Stimulated activated CD4-positive, alpha-beta T cell treated with anti-CD3 and anti-CD28 coated beads, Interleukin-2, amount 100 ng/mL, for 24 hours (primary cell): ENCODE measurements at regions not wholly inside any gene's neighbourhood (a gene's known extent, or its start where the extent isn't known, plus 50 kb on each side); places are given as distances from the start of the nearest gene placed in this dataset.

Experiments used
- DNase-seq, 2 donors: peaks; one replicate each; pipeline ENCODE4 v3.0.0-alpha.2; 2020

- no peak for DNase-seq
Measured at GRCh38 chr7:106606120-106606519, 54.8 kb downstream of the CCDC71L start.

- DNase-seq, result no peak
Measured at GRCh38 chr7:106604971-106605370, 56.0 kb downstream of the CCDC71L start.

GRCh38 chr7:106604303-106604924 lies 56.5 kb downstream of the CCDC71L start:
- DNase-seq, result peak in 1 of 2 donors; percentile 26

- DNase-seq, result no peak
Measured at GRCh38 chr7:106603346-106603745, 57.6 kb downstream of the CCDC71L start.

- DNase-seq, result no peak
Measured at GRCh38 chr7:106602062-106602461, 58.9 kb downstream of the CCDC71L start.

- DNase-seq, result no peak
Measured at GRCh38 chr7:106600569-106601373, 60.2 kb downstream of the CCDC71L start.

GRCh38 chr7:106599343-106599698 lies 61.6 kb downstream of the CCDC71L start:
- no peak for DNase-seq

- DNase-seq, result peak; percentile 64 to 65
Measured at GRCh38 chr7:106598663-106599342, 62.2 kb downstream of the CCDC71L start.

- no peak for DNase-seq
Measured at GRCh38 chr7:106597751-106598546, 63.0 kb downstream of the CCDC71L start.

- no peak for DNase-seq
Measured at GRCh38 chr7:106597014-106597413, 63.9 kb downstream of the CCDC71L start.

- DNase-seq, result no peak
Measured at GRCh38 chr7:106595922-106596321, 65.0 kb downstream of the CCDC71L start.

- DNase-seq, result no peak
Measured at GRCh38 chr7:106593028-106593417, 67.9 kb downstream of the CCDC71L start.

- no peak for DNase-seq
Measured at GRCh38 chr7:106592282-106593027, 68.5 kb downstream of the CCDC71L start.

GRCh38 chr7:106591146-106591545 lies 69.8 kb downstream of the CCDC71L start:
- no peak for DNase-seq

- DNase-seq, result no peak
Measured at GRCh38 chr7:106590209-106590816, 70.6 kb downstream of the CCDC71L start.

- DNase-seq, result no peak
Measured at GRCh38 chr7:106589198-106589879, 71.6 kb downstream of the CCDC71L start.

GRCh38 chr7:106588422-106589197 lies 72.3 kb downstream of the CCDC71L start:
- no peak for DNase-seq

GRCh38 chr7:106584914-106585759 lies 75.8 kb downstream of the CCDC71L start:
- no peak for DNase-seq
